HG02759 (cell line): ENCODE measurements at regions not wholly inside any gene's neighbourhood (a gene's known extent, or its start where the extent isn't known, plus 50 kb on each side); places are given as distances from the start of the nearest gene placed in this dataset.
"Not testable (repeated sequence)": the region's sequence is repeated elsewhere in the genome, so short reads cannot be mapped to it uniquely, and the experiment has no call there.

Experiments
- ATAC-seq: cut with Tn5 transposase; IDR thresholded peaks from one replicate; pipeline ENCODE4 v1.9.1; 2021; ENCODE audit warnings: mild to moderate bottlenecking, moderate library complexity; ENCODE audit not compliant: unreplicated experiment

DNA sequence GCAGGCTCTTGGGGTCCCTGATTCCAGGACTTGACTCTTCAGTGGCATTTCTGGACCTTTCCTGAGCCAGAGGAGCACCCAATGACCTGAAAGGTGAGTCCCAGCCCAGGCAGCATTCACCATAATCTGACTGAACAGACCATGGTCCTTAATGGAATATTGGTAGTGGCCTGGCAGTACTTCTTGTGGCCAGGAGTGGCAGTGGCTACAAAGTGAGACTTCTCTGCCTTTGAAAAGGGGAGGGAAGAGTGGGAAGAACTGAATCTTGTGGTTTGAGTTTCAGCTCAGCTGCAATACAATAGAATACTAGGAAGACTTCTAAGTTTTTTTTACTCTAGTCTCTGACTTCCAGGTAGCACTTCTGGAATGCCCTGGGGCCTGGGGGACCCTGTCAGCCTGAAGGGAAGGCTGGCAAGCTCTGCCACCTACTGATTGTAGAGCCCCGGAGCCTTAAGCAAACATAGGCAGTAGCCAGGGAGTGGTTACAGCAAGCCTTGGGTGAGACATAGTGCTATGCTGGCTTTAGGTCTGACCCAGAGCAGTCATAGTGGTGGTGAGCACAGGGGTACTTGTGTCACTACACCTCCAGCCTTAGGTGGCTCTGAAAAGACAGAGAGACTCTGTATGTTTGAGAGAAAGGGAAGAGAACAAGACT, 674.2 kb upstream of the MANEA start:
- no peak for ATAC-seq

DNA sequence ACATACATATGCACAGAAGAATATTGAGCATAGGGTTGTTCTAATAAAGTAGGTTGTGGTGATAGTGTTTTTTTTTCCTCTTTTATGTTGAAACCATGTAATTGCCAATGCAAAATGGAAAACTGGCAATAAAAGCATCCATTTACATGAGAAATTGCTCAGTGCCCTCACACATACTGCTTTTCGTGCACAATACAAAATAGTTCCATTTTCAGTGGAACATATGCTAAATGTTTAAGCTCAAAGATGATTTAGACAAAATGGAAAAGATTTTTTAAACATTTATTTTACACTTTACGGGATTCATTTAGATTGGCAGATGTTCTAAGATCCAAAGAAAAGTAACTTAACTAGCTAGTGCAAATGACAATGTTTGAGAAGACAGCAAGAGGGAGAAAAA, 678.1 kb upstream of the MANEA start:
- no peak for ATAC-seq

DNA sequence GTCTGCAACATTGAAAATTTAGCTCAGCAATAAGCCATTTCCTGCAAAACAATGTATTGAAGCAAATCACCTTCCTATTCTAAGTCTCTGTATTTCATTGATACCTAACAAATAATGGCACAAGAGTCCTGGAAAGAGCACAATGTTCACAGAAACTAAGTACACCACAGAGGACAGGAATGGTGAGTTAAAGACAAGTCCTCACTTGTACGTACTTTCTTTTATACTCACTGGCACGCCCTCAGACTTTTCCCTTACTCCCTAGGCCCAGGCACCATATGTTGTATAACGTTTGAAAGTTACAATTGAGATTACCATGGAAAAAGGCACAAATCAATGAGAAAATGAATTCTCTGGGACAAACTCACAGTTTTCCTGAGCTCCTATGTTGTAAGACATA, 683.0 kb upstream of the MANEA start:
- ATAC-seq = no peak

GRCh38 chr6:94893327-94893726, 684.0 kb upstream of the MANEA start:
- no peak for ATAC-seq

- ATAC-seq = not testable (repeated sequence)
These were observed 703.5 kb upstream of the MANEA start for GRCh38 chr6:94873819-94874218.

- ATAC-seq = no peak
These were observed 715.2 kb upstream of the MANEA start for GRCh38 chr6:94862112-94862511.

GRCh38 chr6:94859924-94860323, 717.4 kb upstream of the MANEA start:
- ATAC-seq = no peak

DNA sequence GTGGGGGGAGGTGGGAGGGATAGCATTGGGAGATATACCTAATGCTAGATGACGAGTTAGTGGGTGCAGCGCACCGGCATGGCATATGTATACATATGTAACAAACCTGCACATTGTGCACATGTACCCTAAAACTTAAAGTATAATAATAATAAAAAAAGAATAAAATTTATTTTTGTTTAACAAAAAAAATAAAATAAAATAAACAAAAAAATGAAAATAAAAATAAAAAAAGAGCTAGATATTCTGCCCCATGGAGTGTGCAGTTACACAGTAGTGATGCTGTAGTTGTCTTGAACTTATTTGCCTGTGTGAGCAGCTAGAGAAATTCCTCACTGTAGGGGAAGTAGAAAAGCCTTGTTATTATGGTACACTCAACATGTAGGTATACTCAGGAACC, 720.3 kb upstream of the MANEA start:
- ATAC-seq = not testable (repeated sequence)

GRCh38 chr6:94851329-94851728, 726.0 kb upstream of the MANEA start:
- not testable (repeated sequence) for ATAC-seq

GRCh38 chr6:94845742-94846141, 731.6 kb upstream of the MANEA start:
- no peak for ATAC-seq

DNA sequence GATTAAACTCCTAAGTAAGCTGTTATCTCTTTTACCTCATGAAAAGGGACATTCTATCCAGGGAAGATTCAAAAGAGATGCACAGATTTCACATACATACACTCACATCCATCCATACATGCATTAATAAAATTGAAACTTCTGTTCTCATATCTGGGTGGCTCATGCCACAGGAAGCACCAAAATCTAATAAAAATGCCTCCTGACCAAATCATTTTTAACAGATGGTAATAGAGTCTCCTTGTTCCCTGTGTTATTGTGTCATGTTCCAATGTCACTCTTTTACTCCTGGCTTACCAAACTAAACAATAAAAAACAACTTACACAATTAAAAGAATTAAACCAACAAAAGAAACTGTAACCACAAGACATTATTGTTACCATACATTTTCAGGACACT, 742.1 kb upstream of the MANEA start:
- ATAC-seq = no peak

DNA sequence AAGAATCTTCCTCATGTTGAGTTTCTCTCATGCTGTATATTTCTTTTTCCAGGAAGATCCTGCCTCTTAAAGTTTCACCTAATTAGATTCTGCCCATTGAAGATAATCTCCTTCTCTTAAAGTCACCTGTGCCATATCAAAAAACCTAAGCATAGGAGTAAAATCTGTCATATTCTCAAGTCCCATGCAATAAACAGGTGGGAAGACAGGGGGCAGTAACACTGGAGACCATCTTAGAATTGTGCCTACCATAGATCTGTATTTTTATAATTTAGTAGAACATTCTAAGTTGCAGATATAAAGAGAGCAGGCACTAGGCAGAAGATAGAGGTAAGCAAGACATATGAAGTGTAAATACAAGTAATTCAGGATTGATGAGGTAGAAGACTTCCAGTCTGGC, 763.5 kb upstream of the MANEA start:
- no peak for ATAC-seq

DNA sequence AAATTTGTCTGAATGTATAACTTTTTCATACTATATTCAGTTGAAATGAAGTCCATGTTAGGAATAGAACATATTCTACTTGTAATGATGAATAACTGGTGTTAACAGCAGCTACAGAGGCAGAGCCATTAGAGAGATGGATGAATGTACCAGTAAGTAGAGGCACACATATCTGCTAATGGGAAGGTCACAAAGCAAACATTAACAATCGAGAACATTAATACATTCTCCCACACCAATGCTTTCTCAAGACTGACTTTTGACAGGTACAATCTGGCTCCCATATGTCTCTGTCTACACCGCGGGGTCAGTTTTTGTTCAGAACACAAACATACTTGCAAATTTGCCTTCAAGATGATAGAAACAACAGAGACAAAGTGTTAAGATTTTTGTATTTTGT, 776.0 kb upstream of the MANEA start:
- no peak for ATAC-seq

GRCh38 chr6:94785514-94785913, 791.8 kb upstream of the MANEA start:
- no peak for ATAC-seq

DNA sequence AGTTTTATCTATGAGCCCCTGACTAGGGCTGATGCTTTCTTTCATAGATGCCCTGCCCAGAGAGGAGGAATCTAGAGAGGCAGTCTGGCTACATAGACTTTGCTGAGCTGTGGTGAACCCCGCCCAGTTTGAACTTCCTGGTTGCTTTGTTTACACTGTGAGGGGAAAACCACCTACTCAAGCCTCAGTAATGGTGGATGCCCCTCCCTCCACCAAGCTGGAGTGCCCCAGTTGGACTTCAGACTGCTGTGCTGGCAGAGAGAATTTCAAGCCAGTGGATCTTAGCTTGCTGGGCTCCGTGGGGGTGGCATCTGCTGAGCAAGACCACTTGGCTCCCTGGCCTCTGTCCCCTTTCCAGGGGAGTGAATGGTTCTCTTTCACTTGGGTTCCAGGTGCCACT, 792.3 kb upstream of the MANEA start:
- ATAC-seq = not testable (repeated sequence)

DNA sequence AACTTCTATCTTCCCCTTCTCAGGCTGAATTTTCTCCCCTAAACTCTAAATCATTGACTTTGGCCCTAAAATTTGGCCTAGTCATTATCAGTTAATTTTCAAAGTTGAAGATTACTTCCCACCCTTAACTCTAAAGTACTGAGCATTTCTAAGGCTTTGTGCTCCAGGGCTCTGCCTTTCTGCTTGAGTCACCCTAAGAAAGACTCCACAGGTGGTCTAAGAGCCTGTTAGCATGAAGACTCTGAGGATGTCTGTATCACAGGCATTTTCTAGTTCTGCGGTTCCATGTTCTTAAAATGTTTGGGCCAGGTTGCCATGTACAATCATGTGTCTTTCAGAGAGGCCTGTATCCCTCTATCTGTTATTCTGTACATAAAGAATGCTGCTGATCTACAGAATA, 808.1 kb upstream of the MANEA start:
- ATAC-seq = no peak

DNA sequence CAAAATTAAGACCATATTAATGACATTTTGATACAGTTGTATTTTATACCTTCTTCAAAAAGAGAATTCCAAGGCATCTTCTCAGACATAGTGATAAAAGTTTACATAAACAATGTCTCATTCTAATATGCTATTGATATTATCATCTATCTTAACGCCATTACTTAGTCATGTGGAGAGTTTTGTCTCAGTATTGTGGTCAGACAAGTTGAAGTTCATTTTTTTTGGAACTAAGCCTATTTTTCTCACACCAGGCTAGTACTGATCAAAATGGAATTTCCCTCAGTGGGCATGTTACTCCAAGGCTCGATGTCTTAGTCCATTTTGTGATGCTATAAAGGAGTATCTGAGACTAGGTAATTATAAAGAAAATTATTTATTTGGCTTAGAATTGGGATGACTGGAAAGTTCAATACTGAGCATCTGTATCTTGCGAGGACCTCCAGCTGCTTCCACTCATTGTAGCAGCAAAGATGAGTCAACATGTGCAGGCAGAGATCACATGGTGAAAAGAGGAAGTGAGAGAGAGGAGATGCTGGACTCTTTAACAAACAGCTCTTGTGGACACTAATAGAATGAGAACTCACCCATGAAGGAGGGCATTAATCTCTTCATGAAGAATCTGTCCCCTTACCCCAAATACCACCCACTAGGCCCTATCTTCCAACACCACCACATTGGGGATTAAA, 825.5 kb upstream of the MANEA start:
- peak; percentile 97 for ATAC-seq

DNA sequence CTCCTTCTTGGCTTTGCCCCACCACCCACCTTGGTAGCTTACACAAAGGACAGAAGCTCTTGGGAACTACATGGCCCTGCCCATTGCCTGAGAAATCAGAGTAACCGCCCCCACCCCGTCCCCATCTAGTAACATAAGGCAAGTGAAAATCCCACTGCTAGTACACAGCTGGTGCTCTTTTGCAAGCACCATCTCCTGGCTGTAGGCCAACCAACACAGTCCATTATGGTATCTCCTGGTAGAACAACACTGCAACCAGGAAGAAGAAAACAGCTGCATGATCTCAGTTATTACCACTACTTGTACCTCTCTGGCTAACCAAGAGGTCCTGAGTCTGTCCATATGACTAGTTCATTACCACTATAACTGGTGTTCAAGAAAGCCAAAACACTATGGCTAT, 841.1 kb upstream of the MANEA start:
- no peak for ATAC-seq

- no peak for ATAC-seq
These were observed 842.1 kb upstream of the MANEA start for GRCh38 chr6:94735270-94735669.

- ATAC-seq = no peak
These were observed 842.6 kb upstream of the MANEA start for GRCh38 chr6:94734751-94735150.

DNA sequence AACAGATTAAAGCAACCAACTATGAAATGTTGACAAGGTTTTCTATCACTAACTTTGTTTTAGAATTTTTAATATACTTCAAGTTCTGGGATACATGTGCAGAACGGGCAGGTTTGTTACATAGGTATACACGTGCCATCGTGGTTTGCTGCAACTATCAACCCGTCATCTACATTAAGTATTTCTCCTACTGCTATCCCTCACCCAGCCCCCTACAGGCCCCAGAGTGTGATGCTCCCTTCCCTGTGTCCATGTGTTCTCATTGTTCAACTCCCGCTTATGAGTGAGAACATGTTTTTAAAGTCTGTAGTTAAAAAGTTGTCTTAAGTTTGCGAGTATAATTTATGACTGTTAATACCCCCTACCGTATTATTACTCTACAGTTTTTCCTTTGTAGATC, 844.3 kb upstream of the MANEA start:
- ATAC-seq = no peak

- ATAC-seq = no peak
These were observed 849.6 kb upstream of the MANEA start for GRCh38 chr6:94727710-94728109.

- no peak for ATAC-seq
These were observed 855.9 kb upstream of the MANEA start for GRCh38 chr6:94721459-94721858.
